MCF 10A (cell line): ENCODE measurements at regions not wholly inside any gene's neighbourhood (a gene's known extent, or its start where the extent isn't known, plus 50 kb on each side); places are given as distances from the start of the nearest gene placed in this dataset.

Experiments
- BruUV-seq: library from RNA; stranded (reverse); fragments of 400-500 nt; replicated peaks from 2 replicates; lab custom pipeline; 2021; lab: Mats Ljungman, UMichigan
- CTCF ChIA-PET: fragments of 300-600 bp; sonication (Branson Sonifier 250); formaldehyde crosslinking; extraction: SDS; loops from one replicate; lab custom pipeline; 2021; ENCODE audit warnings: antibody characterized with exemption, inconsistent platforms; lab: Yijun Ruan, JAX
- POLR2A ChIA-PET: fragments of 300-600, 350-650 bp; sonication (Branson Sonifier 250); formaldehyde crosslinking; extraction: SDS; loops from one replicate; lab custom pipeline; 2020; ENCODE audit warnings: antibody characterized with exemption, inconsistent platforms; lab: Yijun Ruan, JAX
- DNase-seq: peaks from one replicate; pipeline ENCODE4 v3.0.0-alpha.2; 2018; ENCODE audit not compliant: unreplicated experiment
- H3K27ac Mint-ChIP-seq: one replicate; pipeline ENCODE4 v1.8.0; 2022; ENCODE audit warnings: mild to moderate bottlenecking, low read depth, mixed read lengths; ENCODE audit not compliant: unreplicated experiment
- H3K27me3 Mint-ChIP-seq: one replicate; pipeline ENCODE4 v1.8.0; 2022; ENCODE audit warnings: mixed read lengths; ENCODE audit not compliant: insufficient read depth, unreplicated experiment
- H3K36me3 Mint-ChIP-seq: one replicate; pipeline ENCODE4 v1.8.0; 2022; ENCODE audit warnings: mild to moderate bottlenecking, moderate library complexity, mixed read lengths; ENCODE audit not compliant: insufficient read depth, unreplicated experiment
- H3K4me1 Mint-ChIP-seq: one replicate; pipeline ENCODE4 v1.8.0; 2022; ENCODE audit warnings: mixed read lengths; ENCODE audit not compliant: insufficient read depth, unreplicated experiment
- H3K4me3 Mint-ChIP-seq: one replicate; pipeline ENCODE4 v1.8.0; 2022; ENCODE audit warnings: mild to moderate bottlenecking, moderate library complexity, mixed read lengths; ENCODE audit not compliant: unreplicated experiment
- H3K9me3 Mint-ChIP-seq: one replicate; pipeline ENCODE4 v1.8.0; 2022; ENCODE audit warnings: mixed read lengths; ENCODE audit not compliant: unreplicated experiment
- CTCF ChIP-seq: fragments of 200-600 bp; IDR thresholded peaks from one replicate; pipeline ENCODE4 v1.8.0; 2022; ENCODE audit warnings: antibody characterized with exemption, mild to moderate bottlenecking; ENCODE audit not compliant: unreplicated experiment
- intact Hi-C: fragments of 100-400 bp; cut with micrococcal nuclease; formaldehyde crosslinking; loops from 2 replicates; pipeline ENCODE4 v1.14.1; 2022

GRCh38 chr6:93701526-93701925 lies 282.2 kb upstream of the EPHA7 start:
- Mint-ChIP-seq H3K9me3 (peaks cover 13% of the 10 kb centered on the region), H3K36me3 (no peaks in the 10 kb centered on the region), H3K4me1 (no peaks in the 10 kb centered on the region), H3K27ac (no peak overlapping the region), H3K4me3 (no peak overlapping the region), H3K27me3 (peaks cover 9% of the 10 kb centered on the region)
- ChIA-PET POLR2A (no interaction called here), CTCF (no interaction called here)
- no peak for TF ChIP-seq CTCF
- intact Hi-C loops, result no loop called here
- no TSS peak for BruUV-seq
- DNase-seq, result no peak

GRCh38 chr6:93685494-93685893 lies 266.1 kb upstream of the EPHA7 start:
- DNase-seq, result no peak
- no peak overlapping the region for H3K4me3 Mint-ChIP-seq
- H3K27ac Mint-ChIP-seq, result no peak overlapping the region
- POLR2A ChIA-PET, result no interaction called here
- peaks cover 7% of the 10 kb centered on the region for H3K27me3 Mint-ChIP-seq
- peaks cover 14% of the 10 kb centered on the region for H3K9me3 Mint-ChIP-seq
- CTCF ChIA-PET, result no interaction called here
- no peak for TF ChIP-seq CTCF
- intact Hi-C loops, result no loop called here
- H3K36me3 Mint-ChIP-seq, result no peaks in the 10 kb centered on the region
- no TSS peak for BruUV-seq
- no peaks in the 10 kb centered on the region for H3K4me1 Mint-ChIP-seq

- no TSS peak for BruUV-seq
- ChIA-PET POLR2A (no interaction called here), CTCF (no interaction called here)
- Mint-ChIP-seq H3K4me3 (no peak overlapping the region), H3K9me3 (peaks cover 14% of the 10 kb centered on the region), H3K27me3 (peaks cover 7% of the 10 kb centered on the region), H3K36me3 (no peaks in the 10 kb centered on the region), H3K27ac (no peak overlapping the region), H3K4me1 (no peaks in the 10 kb centered on the region)
- intact Hi-C loops, result no loop called here
- no peak for DNase-seq
- TF ChIP-seq CTCF, result no peak
Measured at GRCh38 chr6:93684339-93684738, 265.0 kb upstream of the EPHA7 start.

- no peak overlapping the region for H3K27ac Mint-ChIP-seq
- intact Hi-C loops, result no loop called here
- no peaks in the 10 kb centered on the region for H3K4me1 Mint-ChIP-seq
- no TSS peak for BruUV-seq
- H3K36me3 Mint-ChIP-seq, result no peaks in the 10 kb centered on the region
- H3K9me3 Mint-ChIP-seq, result peaks cover 14% of the 10 kb centered on the region
- no peak for TF ChIP-seq CTCF
- POLR2A ChIA-PET, result no interaction called here
- no peak for DNase-seq
- no peaks in the 10 kb centered on the region for H3K27me3 Mint-ChIP-seq
- CTCF ChIA-PET, result no interaction called here
- H3K4me3 Mint-ChIP-seq, result no peak overlapping the region
Measured at GRCh38 chr6:93679836-93680235, 260.5 kb upstream of the EPHA7 start.
